Stomach (tissue), 8 donors: ENCODE measurements at regions not wholly inside any gene's neighbourhood (a gene's known extent, or its start where the extent isn't known, plus 50 kb on each side); places are given as distances from the start of the nearest gene placed in this dataset.

Experiments used
- DNase-seq, 2 donors: peaks; one replicate each; pipeline versions ENCODE4 v3.0.0 to v3.0.0-alpha.2; 2013 to 2019
- H3K27ac ChIP-seq, 5 donors: fragments of 200-600 bp in 4 of 5; sonication (generic) in 4 of 5; one replicate each; pipeline ENCODE4 v1.5.1; 2013 to 2019; ENCODE audit warnings: mild to moderate bottlenecking in 1 of 5, moderate library complexity in 1 of 5
- H3K27me3 ChIP-seq, 3 donors: fragments of 200-600 bp; sonication (generic); one replicate each; pipeline ENCODE4 v1.5.1; 2017 to 2019; ENCODE audit warnings: mixed run types in 1 of 3
- H3K36me3 ChIP-seq, 4 donors: fragments of 200-600 bp; sonication (generic); 1 replicate in 3 of 4; 2 replicates in 1 of 4; pipeline ENCODE4 v1.5.1; 2016 to 2019
- H3K4me1 ChIP-seq, 4 donors: fragments of 200-600 bp; sonication (generic); one replicate each; pipeline ENCODE4 v1.5.1; 2016 to 2019
- H3K4me3 ChIP-seq, 4 donors: fragments of 200-600 bp; sonication (generic) in 3 of 4; one replicate each; pipeline ENCODE4 v1.5.1; 2016 to 2019; ENCODE audit warnings: mild to moderate bottlenecking in 1 of 4
- H3K9me3 ChIP-seq, 4 donors: fragments of 200-600 bp; sonication (generic); one replicate each; pipeline ENCODE4 v1.5.1; 2016 to 2019
- EP300 ChIP-seq: sonication (generic); formaldehyde crosslinking; IDR thresholded peaks from one replicate; pipeline ENCODE4 v1.6.1; 2017; ENCODE audit warnings: antibody characterized with exemption
- POLR2A ChIP-seq, 4 donors: fragments of 450-650 bp; IDR thresholded peaks; one replicate each; pipeline ENCODE4 v1.6.1; 2016; ENCODE audit warnings: antibody characterized with exemption in 4 of 4, control low read depth in 2 of 4, mild to moderate bottlenecking in 1 of 4, moderate library complexity in 1 of 4
- POLR2AphosphoS5 ChIP-seq, 3 donors: sonication (generic); formaldehyde crosslinking; IDR thresholded peaks; one replicate each; pipeline ENCODE4 v1.6.1; 2016; ENCODE audit warnings: antibody characterized with exemption in 3 of 3
- WGBS, 5 donors: extraction: QIAGEN DNeasy Blood & Tissue Kit in 3 of 5; methylation state at CpG; one replicate each; pipeline versions ENCODE4 v1.1.5 to v1.1.7; 2013 to 2018; 5-methylcytosine and 5-hydroxymethylcytosine counted together
- intact Hi-C: fragments of 100-400 bp; cut with DNase I; formaldehyde crosslinking; loops from one replicate; pipeline ENCODE4 v1.15.1; 2023; ENCODE audit warnings: low total_unique reads
- TF ChIP-seq, protein P1 (sequence below), 7 experiments: fragments of 450-650 bp in 4 of 7; fragments of 200-600 bp in 3 of 7; sonication (generic) in 3 of 7; IDR thresholded peaks; one replicate each; pipeline ENCODE4 v1.5.1; 2016 to 2019; ENCODE audit warnings: antibody characterized with exemption in 7 of 7, control low read depth in 2 of 7, mild to moderate bottlenecking in 1 of 7
- donor health status: healthy with polysubstance abuse.
- donor health status: Bipolar disorder and iron deficiency.
- donor health status: healthy.

DNA sequence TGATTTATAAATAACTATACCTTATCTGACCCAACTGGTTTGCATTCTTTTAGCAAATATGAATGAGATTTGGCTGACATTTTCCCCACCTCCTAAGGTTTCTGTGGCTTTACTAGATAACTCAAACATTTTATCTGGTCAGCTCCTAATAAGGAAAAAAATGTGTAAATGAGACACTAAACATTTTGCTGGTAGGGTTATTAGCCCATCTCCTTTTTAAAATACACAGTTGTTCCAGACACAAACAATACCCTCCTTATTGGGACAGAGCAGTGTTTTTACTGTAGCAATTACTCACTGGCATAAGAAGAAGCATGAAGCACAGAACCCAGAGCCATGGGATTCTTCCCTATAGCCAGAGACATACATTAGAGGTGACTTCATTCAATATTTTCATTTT lies 53.8 kb upstream of the NUF2 start:
- H3K4me1 ChIP-seq = no peaks in the 10 kb centered on the region
- intact Hi-C loops = no loop called here
- H3K9me3 ChIP-seq = no peaks in the 10 kb centered on the region
- no peaks in the 10 kb centered on the region for H3K27me3 ChIP-seq
- DNase-seq = no peak
- no peak for TF ChIP-seq POLR2A (IDR thresholded peaks at IDR 0.05)
- no peak for TF ChIP-seq EP300
- TF ChIP-seq, protein P1, sequence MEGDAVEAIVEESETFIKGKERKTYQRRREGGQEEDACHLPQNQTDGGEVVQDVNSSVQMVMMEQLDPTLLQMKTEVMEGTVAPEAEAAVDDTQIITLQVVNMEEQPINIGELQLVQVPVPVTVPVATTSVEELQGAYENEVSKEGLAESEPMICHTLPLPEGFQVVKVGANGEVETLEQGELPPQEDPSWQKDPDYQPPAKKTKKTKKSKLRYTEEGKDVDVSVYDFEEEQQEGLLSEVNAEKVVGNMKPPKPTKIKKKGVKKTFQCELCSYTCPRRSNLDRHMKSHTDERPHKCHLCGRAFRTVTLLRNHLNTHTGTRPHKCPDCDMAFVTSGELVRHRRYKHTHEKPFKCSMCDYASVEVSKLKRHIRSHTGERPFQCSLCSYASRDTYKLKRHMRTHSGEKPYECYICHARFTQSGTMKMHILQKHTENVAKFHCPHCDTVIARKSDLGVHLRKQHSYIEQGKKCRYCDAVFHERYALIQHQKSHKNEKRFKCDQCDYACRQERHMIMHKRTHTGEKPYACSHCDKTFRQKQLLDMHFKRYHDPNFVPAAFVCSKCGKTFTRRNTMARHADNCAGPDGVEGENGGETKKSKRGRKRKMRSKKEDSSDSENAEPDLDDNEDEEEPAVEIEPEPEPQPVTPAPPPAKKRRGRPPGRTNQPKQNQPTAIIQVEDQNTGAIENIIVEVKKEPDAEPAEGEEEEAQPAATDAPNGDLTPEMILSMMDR (IDR thresholded peaks at IDR 0.05) = no peak
- TF ChIP-seq POLR2AphosphoS5 (IDR thresholded peaks at IDR 0.05) = no peak
- no peak overlapping the region for H3K27ac ChIP-seq
- H3K4me3 ChIP-seq = no peak overlapping the region
- H3K36me3 ChIP-seq = no peaks in the 10 kb centered on the region

DNA sequence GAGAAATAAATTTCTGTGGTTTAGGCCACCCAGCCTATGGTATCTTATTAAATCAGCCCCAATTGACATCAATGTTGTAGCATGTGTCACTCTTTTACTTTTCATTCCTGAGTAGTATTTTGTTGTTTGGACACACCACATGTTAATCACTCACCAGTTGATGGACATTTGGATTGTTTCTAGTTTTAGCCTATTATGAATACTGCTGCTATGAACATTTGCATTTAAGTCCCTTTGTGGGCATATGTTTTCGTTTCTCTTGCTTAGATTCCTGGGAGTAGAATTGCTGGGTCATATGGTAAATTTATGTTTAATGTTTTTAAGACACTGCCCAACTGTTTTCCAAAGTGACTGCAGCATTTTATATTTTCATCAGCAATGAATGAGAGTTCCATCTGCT lies 50.2 kb upstream of the NUF2 start:
- H3K4me1 ChIP-seq = no peaks in the 10 kb centered on the region
- 83 to 96% (median 90%) methylated on average over 1 of the region's 1 CpG for WGBS, 5 donors
- no peak overlapping the region for H3K4me3 ChIP-seq
- no peak overlapping the region for H3K27ac ChIP-seq
- no peak for DNase-seq
- no peaks in the 10 kb centered on the region for H3K27me3 ChIP-seq
- intact Hi-C loops = no loop called here
- peaks cover 0 to 4% (median 0%) of the 10 kb centered on the region in 4 donors for H3K36me3 ChIP-seq
- no peaks in the 10 kb centered on the region for H3K9me3 ChIP-seq
- TF ChIP-seq POLR2AphosphoS5 (IDR thresholded peaks at IDR 0.05) = no peak
- TF ChIP-seq, protein P1 (IDR thresholded peaks at IDR 0.05) = no peak
